GM12878 (cell line): ENCODE measurements at regions not wholly inside any gene's neighbourhood (a gene's known extent, or its start where the extent isn't known, plus 50 kb on each side); places are given as distances from the start of the nearest gene placed in this dataset.

ENCODE experiments used
- ATAC-seq: fragments of 200-7000 bp; cut with Tn5 transposase; 3 replicates; pipeline ENCODE4 v1.9.1; 2020; ENCODE audit warnings: mild to moderate bottlenecking, moderate library complexity
- BruUV-seq: library from RNA; stranded (reverse); fragments of 400-500 nt; replicated peaks from 2 replicates; lab custom pipeline; 2021; lab: Mats Ljungman, UMichigan
- CTCF ChIA-PET: fragments of 300-600 bp; sonication (Branson Sonifier 250); formaldehyde crosslinking; extraction: SDS; loops from one replicate; lab custom pipeline; 2021; ENCODE audit warnings: inconsistent platforms; lab: Yijun Ruan, JAX
- POLR2A ChIA-PET: fragments of 350-600 bp; formaldehyde crosslinking; extraction: SDS; loops from one replicate; lab custom pipeline; 2021; ENCODE audit warnings: inconsistent platforms; lab: Charles Lee
- RAD21 ChIA-PET: fragments of 300-600 bp; sonication (Branson Sonifier 250); formaldehyde crosslinking; loops from one replicate; lab custom pipeline; 2023; ENCODE audit warnings: antibody characterized with exemption; ENCODE audit not compliant: unreplicated experiment; lab: Charles Lee
- SMC1A ChIA-PET: fragments of 300-600 bp; sonication (Branson Sonifier 250); formaldehyde crosslinking; loops from one replicate; lab custom pipeline; 2023; ENCODE audit not compliant: unreplicated experiment, uncharacterized antibody; lab: Charles Lee
- DNase-seq: peaks from one replicate; pipeline ENCODE4 v3.0.0-alpha.2; 2011; ENCODE audit warnings: low read depth, low spot score
- FAIRE-seq: peaks from 3 replicates; lab custom pipeline; 2011; peaks lifted over from hg19 to GRCh38; lab: Jason Lieb, UNC
- H2AFZ ChIP-seq: 2 replicates; pipeline ENCODE4 v1.6.0; 2011; ENCODE audit warnings: low read depth, low read length, control low read depth; ENCODE audit not compliant: control insufficient read depth
- H3K27ac ChIP-seq: 2 replicates; pipeline ENCODE4 v1.5.1; 2011; ENCODE audit warnings: control low read depth; ENCODE audit not compliant: control insufficient read depth, insufficient read depth
- H3K27me3 ChIP-seq, 2 experiments: replicated peaks in 1 of 2; 2 replicates each; pipeline versions ENCODE4 v1.6.0 to v1.6.1; 2011; ENCODE audit warnings: low read length in 1 of 2; ENCODE audit not compliant: control insufficient read depth in 2 of 2, insufficient read depth in 2 of 2
- H3K36me3 ChIP-seq, 2 experiments: 2 replicates each; pipeline ENCODE4 v1.5.1; 2011; ENCODE audit warnings: low read length in 1 of 2; ENCODE audit not compliant: control insufficient read depth in 2 of 2, insufficient read depth in 2 of 2
- H3K4me1 ChIP-seq: 2 replicates; pipeline ENCODE4 v1.6.1; 2011; ENCODE audit warnings: mild to moderate bottlenecking, low read length, moderate library complexity, mixed read lengths; ENCODE audit not compliant: control insufficient read depth, insufficient read depth
- H3K4me2 ChIP-seq: 2 replicates; pipeline ENCODE4 v1.6.0; 2011; ENCODE audit warnings: control low read depth; ENCODE audit not compliant: control insufficient read depth, insufficient read depth
- H3K4me3 ChIP-seq: fragments of 200-600 bp; sonication (generic); 2 replicates; pipeline ENCODE4 v1.5.1; 2016
- H3K79me2 ChIP-seq: 2 replicates; pipeline ENCODE4 v1.6.0; 2011; ENCODE audit warnings: low read length; ENCODE audit not compliant: control insufficient read depth, insufficient read depth
- H3K9ac ChIP-seq: 2 replicates; pipeline ENCODE4 v1.8.0; 2011; ENCODE audit warnings: low read length, control low read depth, mixed read lengths; ENCODE audit not compliant: control insufficient read depth, insufficient read depth
- H3K9me3 ChIP-seq: replicated peaks from 3 replicates; pipeline ENCODE4 v1.5.1; 2011; ENCODE audit warnings: mild to moderate bottlenecking, low read length; ENCODE audit not compliant: control insufficient read depth, insufficient read depth
- H4K20me1 ChIP-seq: 2 replicates; pipeline ENCODE4 v1.6.0; 2011; ENCODE audit not compliant: control insufficient read depth, insufficient read depth
- ASH2L ChIP-seq: fragments of 300-600, 200-600 bp; sonication (generic); IDR thresholded peaks from 2 replicates; pipeline ENCODE4 v1.6.1; 2017; ENCODE audit warnings: low read depth, mild to moderate bottlenecking, borderline replicate concordance
- FOXK2 ChIP-seq: fragments of 450-650 bp; IDR thresholded peaks from 2 replicates; pipeline ENCODE4 v1.6.1; 2017; ENCODE audit warnings: mild to moderate bottlenecking, moderate library complexity
- HDAC2 ChIP-seq: fragments of 200-600 bp; sonication (generic); IDR thresholded peaks from 2 replicates; pipeline ENCODE4 v1.6.1; 2017
- IRF4 ChIP-seq: IDR thresholded peaks from 2 replicates; pipeline ENCODE4 v1.6.1; 2011; ENCODE audit warnings: low read depth, low read length
- NR2F1 ChIP-seq: fragments of 450-650 bp; conservative IDR thresholded peaks from 2 replicates; pipeline ENCODE4 v1.6.1; 2017; ENCODE audit warnings: mild to moderate bottlenecking
- WRNIP1 ChIP-seq: IDR thresholded peaks from 2 replicates; pipeline ENCODE4 v1.6.1; 2011; ENCODE audit warnings: low read depth, low read length, improper control_type of control experiment, borderline replicate concordance
- WGBS: methylation state at CpG from one replicate; pipeline ENCODE4 v1.1.6; 2016; ENCODE audit warnings: low lambda C conversion rate; ENCODE audit not compliant: insufficient replicate concordance, insufficient coverage; ENCODE audit errors: missing lambda C conversion rate; 5-methylcytosine and 5-hydroxymethylcytosine counted together
- in situ Hi-C: fragments of 300-500 bp; cut with MboI; formaldehyde crosslinking; loops from 9 replicates; pipeline ENCODE4 v1.14.3; 2018; ENCODE audit warnings: mixed read lengths
- intact Hi-C: fragments of 100-400 bp; cut with micrococcal nuclease; formaldehyde crosslinking; loops from one replicate; pipeline ENCODE4 v1.14.2; 2022; ENCODE audit not compliant: unreplicated experiment
- TF ChIP-seq, protein P1 (sequence below): IDR thresholded peaks from 2 replicates; pipeline ENCODE4 v1.6.1; 2012; ENCODE audit warnings: improper control_type of control experiment, low read depth, low read length; ENCODE audit not compliant: insufficient replicate concordance

DNA sequence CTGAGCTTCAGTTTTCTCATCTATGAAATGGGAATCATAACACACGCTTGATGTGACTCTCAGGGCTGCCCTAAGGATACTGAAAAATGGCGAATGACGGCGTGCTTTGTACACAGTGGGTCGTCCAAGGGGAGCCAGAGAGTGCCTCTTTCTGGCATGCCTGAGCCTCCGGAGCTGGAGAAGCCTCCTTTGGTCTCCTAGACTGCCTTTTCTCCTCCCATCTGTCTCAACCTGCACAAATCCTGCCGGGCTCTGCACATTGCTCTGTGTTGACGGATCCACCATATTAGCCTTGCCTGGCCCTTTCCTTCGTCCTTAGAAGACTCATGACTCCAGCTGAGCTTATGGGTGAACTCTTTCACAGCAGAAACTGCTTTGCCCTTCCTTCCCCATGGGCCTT, 220.9 kb downstream of the TSHZ3 start:
- DNase-seq (no peak), ATAC-seq (no peak), FAIRE-seq (no peak)
- BruUV-seq, result no TSS peak
- in situ Hi-C loops (no loop called here), intact Hi-C loops (no loop called here)
- CTCF ChIA-PET, result no interaction called here
- Histone ChIP-seq H3K79me2 (no peaks in the 10 kb centered on the region), H3K4me1 (no peaks in the 10 kb centered on the region), H3K27ac (no peak overlapping the region), H3K4me2 (no peak overlapping the region), H2AFZ (no peak overlapping the region), H3K36me3 (no peaks in the 10 kb centered on the region), H3K27me3 (no peaks in the 10 kb centered on the region), H3K4me3 (no peak overlapping the region), H3K9me3 (no peaks in the 10 kb centered on the region; the same call in 2 of the 3 replicates), H4K20me1 (no peaks in the 10 kb centered on the region), H3K9ac (no peak overlapping the region)
- RAD21 ChIA-PET, result no interaction called here
- no peak for TF ChIP-seq HDAC2
- no peak for TF ChIP-seq WRNIP1
- TF ChIP-seq NR2F1, result no peak
- TF ChIP-seq, protein P1, sequence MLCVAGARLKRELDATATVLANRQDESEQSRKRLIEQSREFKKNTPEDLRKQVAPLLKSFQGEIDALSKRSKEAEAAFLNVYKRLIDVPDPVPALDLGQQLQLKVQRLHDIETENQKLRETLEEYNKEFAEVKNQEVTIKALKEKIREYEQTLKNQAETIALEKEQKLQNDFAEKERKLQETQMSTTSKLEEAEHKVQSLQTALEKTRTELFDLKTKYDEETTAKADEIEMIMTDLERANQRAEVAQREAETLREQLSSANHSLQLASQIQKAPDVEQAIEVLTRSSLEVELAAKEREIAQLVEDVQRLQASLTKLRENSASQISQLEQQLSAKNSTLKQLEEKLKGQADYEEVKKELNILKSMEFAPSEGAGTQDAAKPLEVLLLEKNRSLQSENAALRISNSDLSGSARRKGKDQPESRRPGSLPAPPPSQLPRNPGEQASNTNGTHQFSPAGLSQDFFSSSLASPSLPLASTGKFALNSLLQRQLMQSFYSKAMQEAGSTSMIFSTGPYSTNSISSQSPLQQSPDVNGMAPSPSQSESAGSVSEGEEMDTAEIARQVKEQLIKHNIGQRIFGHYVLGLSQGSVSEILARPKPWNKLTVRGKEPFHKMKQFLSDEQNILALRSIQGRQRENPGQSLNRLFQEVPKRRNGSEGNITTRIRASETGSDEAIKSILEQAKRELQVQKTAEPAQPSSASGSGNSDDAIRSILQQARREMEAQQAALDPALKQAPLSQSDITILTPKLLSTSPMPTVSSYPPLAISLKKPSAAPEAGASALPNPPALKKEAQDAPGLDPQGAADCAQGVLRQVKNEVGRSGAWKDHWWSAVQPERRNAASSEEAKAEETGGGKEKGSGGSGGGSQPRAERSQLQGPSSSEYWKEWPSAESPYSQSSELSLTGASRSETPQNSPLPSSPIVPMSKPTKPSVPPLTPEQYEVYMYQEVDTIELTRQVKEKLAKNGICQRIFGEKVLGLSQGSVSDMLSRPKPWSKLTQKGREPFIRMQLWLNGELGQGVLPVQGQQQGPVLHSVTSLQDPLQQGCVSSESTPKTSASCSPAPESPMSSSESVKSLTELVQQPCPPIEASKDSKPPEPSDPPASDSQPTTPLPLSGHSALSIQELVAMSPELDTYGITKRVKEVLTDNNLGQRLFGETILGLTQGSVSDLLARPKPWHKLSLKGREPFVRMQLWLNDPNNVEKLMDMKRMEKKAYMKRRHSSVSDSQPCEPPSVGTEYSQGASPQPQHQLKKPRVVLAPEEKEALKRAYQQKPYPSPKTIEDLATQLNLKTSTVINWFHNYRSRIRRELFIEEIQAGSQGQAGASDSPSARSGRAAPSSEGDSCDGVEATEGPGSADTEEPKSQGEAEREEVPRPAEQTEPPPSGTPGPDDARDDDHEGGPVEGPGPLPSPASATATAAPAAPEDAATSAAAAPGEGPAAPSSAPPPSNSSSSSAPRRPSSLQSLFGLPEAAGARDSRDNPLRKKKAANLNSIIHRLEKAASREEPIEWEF, result no peak
- no peak for TF ChIP-seq IRF4
- TF ChIP-seq ASH2L, result no peak
- TF ChIP-seq FOXK2, result no peak
- 18% methylated on average over 9 of the region's 9 CpGs for WGBS
- POLR2A ChIA-PET, result no interaction called here
- SMC1A ChIA-PET, result no interaction called here
